ENCODE measurements at regions not wholly inside any gene's neighbourhood (a gene's known extent, or its start where the extent isn't known, plus 50 kb on each side); places are given as distances from the start of the nearest gene placed in this dataset.

DNA sequence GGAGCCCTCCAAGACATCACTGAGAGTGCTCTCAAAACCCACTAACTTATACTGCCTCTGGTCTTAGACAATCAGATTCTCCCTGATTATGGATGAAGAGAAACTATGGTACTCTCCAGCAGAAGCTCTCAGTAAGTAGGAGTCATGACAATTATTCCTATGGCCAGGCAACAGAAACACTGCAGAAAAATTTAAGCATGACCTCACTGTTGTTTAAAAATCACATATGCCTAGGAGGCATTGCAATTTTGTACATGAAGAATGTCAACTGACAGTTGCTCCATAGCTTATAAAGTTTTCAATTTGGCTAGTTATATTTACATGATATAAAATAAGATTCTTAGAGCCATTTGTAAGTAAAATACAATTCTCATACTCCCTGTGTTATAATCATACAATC lies 105.9 kb upstream of the LSM8 start:
- TF ChIP-seq, protein P1, sequence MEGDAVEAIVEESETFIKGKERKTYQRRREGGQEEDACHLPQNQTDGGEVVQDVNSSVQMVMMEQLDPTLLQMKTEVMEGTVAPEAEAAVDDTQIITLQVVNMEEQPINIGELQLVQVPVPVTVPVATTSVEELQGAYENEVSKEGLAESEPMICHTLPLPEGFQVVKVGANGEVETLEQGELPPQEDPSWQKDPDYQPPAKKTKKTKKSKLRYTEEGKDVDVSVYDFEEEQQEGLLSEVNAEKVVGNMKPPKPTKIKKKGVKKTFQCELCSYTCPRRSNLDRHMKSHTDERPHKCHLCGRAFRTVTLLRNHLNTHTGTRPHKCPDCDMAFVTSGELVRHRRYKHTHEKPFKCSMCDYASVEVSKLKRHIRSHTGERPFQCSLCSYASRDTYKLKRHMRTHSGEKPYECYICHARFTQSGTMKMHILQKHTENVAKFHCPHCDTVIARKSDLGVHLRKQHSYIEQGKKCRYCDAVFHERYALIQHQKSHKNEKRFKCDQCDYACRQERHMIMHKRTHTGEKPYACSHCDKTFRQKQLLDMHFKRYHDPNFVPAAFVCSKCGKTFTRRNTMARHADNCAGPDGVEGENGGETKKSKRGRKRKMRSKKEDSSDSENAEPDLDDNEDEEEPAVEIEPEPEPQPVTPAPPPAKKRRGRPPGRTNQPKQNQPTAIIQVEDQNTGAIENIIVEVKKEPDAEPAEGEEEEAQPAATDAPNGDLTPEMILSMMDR (conservative IDR thresholded peaks at IDR 0.05), result no peak
- TF ChIP-seq EZH2 (IDR thresholded peaks at IDR 0.05; ENCODE audit: low read depth), result no peak
